Muscle of leg (tissue), 3 donors: ENCODE measurements at regions not wholly inside any gene's neighbourhood (a gene's known extent, or its start where the extent isn't known, plus 50 kb on each side); places are given as distances from the start of the nearest gene placed in this dataset.
A peak's percentile ranks its signal among the peaks of the same experiment; 100 is the strongest.

Experiments used
- DNase-seq: peaks from one replicate; pipeline ENCODE4 v3.0.0; 2013
- H3K27ac ChIP-seq: one replicate; pipeline ENCODE4 v1.5.1; 2013; ENCODE audit warnings: mild to moderate bottlenecking, low read length, control low read depth
- H3K27me3 ChIP-seq: one replicate; pipeline ENCODE4 v1.6.1; 2013; ENCODE audit warnings: low read length; ENCODE audit not compliant: control insufficient read depth, insufficient read depth
- H3K36me3 ChIP-seq: one replicate; pipeline ENCODE4 v1.6.1; 2013; ENCODE audit warnings: low read length; ENCODE audit not compliant: control insufficient read depth, insufficient read depth
- H3K4me1 ChIP-seq: one replicate; pipeline ENCODE4 v1.6.1; 2013; ENCODE audit warnings: low read length; ENCODE audit not compliant: control insufficient read depth, insufficient read depth
- H3K4me3 ChIP-seq: one replicate; pipeline ENCODE4 v1.5.1; 2013; ENCODE audit warnings: low read length, control low read depth
- H3K9me3 ChIP-seq: replicated peaks from 2 replicates; pipeline ENCODE4 v1.6.1; 2013; ENCODE audit warnings: low read depth, low read length; ENCODE audit not compliant: control insufficient read depth
- WGBS: methylation state at CpG from one replicate; pipeline ENCODE4 v1.1.5; 2013; ENCODE audit warnings: missing lambda C conversion rate; ENCODE audit not compliant: insufficient coverage; 5-methylcytosine and 5-hydroxymethylcytosine counted together

GRCh38 chr14:62126879-62127478 is 364.8 kb downstream of the SNAPC1 start:
- peak; percentile 77 for DNase-seq
- Histone ChIP-seq H3K27ac (no peak overlapping the region), H3K27me3 (no peaks in the 10 kb centered on the region), H3K36me3 (no peaks in the 10 kb centered on the region), H3K4me3 (no peak overlapping the region), H3K9me3 (no peaks in the 10 kb centered on the region), H3K4me1 (no peaks in the 10 kb centered on the region)
- WGBS, result 0% methylated on average over 2 of the region's 7 CpGs

DNA sequence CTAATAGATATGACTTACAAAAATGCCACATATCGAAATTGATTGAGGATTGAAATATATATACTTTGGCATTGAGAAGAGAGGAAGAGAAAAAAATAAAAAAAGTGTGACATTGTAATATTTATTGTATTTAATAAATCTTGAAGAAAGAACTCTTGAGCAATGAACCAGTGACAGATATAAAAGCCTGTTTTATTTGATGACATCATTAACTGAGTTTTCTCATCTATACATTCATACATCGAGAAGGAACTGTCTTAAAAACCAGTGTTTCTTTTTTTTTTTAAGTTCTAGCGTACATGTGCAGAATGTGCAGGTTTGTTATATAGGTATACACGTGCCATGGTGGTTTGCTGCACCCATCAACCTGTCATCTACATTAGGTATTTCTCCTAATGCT is 368.2 kb downstream of the SNAPC1 start:
- DNase-seq, result no peak
- H3K27ac ChIP-seq, result no peak overlapping the region
- H3K27me3 ChIP-seq, result no peaks in the 10 kb centered on the region
- H3K4me1 ChIP-seq, result no peaks in the 10 kb centered on the region
- H3K9me3 ChIP-seq, result no peaks in the 10 kb centered on the region
- H3K36me3 ChIP-seq, result no peaks in the 10 kb centered on the region
- H3K4me3 ChIP-seq, result no peak overlapping the region
- no CpG with 5 or more reads among the region's 4 CpGs for WGBS

DNA sequence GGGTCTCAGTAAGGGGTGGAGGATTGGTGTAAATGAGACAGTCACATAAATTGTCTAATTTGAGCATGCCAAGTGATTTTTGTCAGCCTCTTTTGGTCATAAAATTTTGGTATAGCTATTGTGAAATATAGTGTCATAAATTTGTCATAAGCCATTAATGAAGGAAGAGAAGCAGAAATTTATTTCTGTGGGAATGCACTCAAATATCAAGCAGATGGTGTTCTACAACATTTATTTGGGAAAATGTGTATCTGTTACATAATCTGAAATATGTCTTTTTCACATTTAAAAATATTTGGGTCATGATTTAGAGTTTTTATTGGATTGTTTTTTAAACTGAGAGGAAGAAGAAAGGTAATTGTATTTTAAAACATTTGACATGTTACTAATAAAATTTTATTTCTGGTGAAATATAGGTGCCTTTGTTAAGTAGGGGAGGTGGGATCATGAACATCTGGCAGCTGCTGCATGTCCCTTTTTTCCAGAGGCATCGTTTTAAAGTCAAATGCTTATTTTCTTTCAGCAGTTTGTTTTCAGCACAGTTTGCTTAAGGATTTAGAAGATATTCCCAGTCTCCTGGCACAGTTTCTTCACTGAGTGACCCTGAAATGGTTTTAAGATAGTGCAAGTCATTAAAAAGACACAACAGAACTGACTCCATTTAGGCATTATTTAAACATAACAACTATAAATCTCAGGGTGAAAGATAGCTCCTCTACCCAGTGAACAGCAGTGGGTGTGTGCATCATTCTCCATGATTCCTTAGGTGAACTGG is 371.7 kb downstream of the SNAPC1 start:
- DNase-seq, result peak; percentile 8
- Histone ChIP-seq H3K27ac (no peak overlapping the region), H3K36me3 (no peaks in the 10 kb centered on the region), H3K4me3 (no peak overlapping the region), H3K4me1 (no peaks in the 10 kb centered on the region), H3K9me3 (no peaks in the 10 kb centered on the region), H3K27me3 (no peaks in the 10 kb centered on the region)
- WGBS, result no CpG with 5 or more reads among the region's 1 CpG

GRCh38 chr14:62138593-62138992 is 376.4 kb downstream of the SNAPC1 start:
- DNase-seq, result no peak
- 40% methylated on average over 1 of the region's 1 CpG for WGBS
- Histone ChIP-seq H3K27me3 (no peaks in the 10 kb centered on the region), H3K27ac (no peak overlapping the region), H3K4me1 (no peaks in the 10 kb centered on the region), H3K4me3 (no peak overlapping the region), H3K9me3 (no peaks in the 10 kb centered on the region), H3K36me3 (no peaks in the 10 kb centered on the region)

DNA sequence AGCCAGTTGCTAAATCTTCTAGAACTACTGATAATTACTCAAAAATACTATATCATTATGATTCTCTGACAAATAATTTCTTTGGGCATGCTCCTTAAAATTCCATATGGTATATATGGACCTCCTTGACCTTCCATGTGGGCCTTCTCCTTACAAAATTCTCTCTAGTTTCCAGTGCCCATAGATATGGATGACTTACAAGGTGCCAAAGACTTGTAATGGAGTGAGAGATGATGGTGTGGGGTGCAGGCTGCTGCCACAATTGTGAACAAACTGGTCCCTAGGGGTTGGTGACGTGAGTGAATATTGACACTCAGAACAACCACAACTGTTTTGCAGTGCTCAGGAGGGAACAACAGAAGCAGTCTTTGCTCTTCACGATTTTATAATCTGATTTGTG is 378.9 kb downstream of the SNAPC1 start:
- H3K4me1 ChIP-seq, result no peaks in the 10 kb centered on the region

GRCh38 chr14:62143245-62143644 is 381.0 kb downstream of the SNAPC1 start:
- no peak overlapping the region for H3K27ac ChIP-seq

More for the DNA sequence above, 378.9 kb downstream of the SNAPC1 start:
- H3K27me3 ChIP-seq, result no peaks in the 10 kb centered on the region
- 83% methylated on average over 1 of the region's 2 CpGs for WGBS
- no peak for DNase-seq
- H3K27ac ChIP-seq, result no peak overlapping the region
- H3K9me3 ChIP-seq, result no peaks in the 10 kb centered on the region
- no peak overlapping the region for H3K4me3 ChIP-seq
- H3K36me3 ChIP-seq, result no peaks in the 10 kb centered on the region

GRCh38 chr14:62144863-62145262 is 382.6 kb downstream of the SNAPC1 start:
- no CpG with 5 or more reads among the region's 1 CpG for WGBS
- Histone ChIP-seq H3K36me3 (no peaks in the 10 kb centered on the region), H3K4me3 (no peak overlapping the region), H3K27me3 (no peaks in the 10 kb centered on the region), H3K9me3 (no peaks in the 10 kb centered on the region), H3K4me1 (no peaks in the 10 kb centered on the region), H3K27ac (no peak overlapping the region)
- DNase-seq, result peak; percentile 22

More at GRCh38 chr14:62143245-62143644, 381.0 kb downstream of the SNAPC1 start:
- no peaks in the 10 kb centered on the region for H3K27me3 ChIP-seq
- H3K36me3 ChIP-seq, result no peaks in the 10 kb centered on the region
- no peaks in the 10 kb centered on the region for H3K4me1 ChIP-seq
- H3K4me3 ChIP-seq, result no peak overlapping the region
- WGBS, result 86% methylated on average over 1 of the region's 2 CpGs
- H3K9me3 ChIP-seq, result no peaks in the 10 kb centered on the region
- peak; percentile 12 for DNase-seq

- H3K4me1 ChIP-seq, result no peaks in the 10 kb centered on the region
- WGBS, result no CpG with 5 or more reads among the region's 2 CpGs
- DNase-seq, result no peak
- H3K27ac ChIP-seq, result no peak overlapping the region
- no peaks in the 10 kb centered on the region for H3K9me3 ChIP-seq
- H3K36me3 ChIP-seq, result no peaks in the 10 kb centered on the region
- no peak overlapping the region for H3K4me3 ChIP-seq
- H3K27me3 ChIP-seq, result no peaks in the 10 kb centered on the region
These were observed 383.8 kb downstream of the SNAPC1 start for GRCh38 chr14:62146030-62146429.

DNA sequence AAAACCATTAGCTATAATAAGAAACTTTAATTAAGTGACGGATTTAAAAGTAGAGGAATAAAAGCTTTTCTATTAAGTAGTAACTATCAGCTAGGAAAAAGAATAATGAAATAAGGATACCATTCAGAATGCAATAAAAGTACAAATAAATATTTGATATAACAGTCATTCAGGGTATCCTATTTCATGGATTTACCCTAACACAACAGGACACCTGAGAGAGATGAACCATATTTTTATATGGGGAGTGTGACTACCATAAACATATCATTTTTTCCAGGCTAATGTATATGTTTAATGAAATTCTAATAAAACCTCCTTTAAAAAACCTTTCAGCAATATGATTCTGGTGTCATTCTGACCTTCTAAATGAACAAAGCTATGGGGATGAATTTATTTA is 393.8 kb downstream of the SNAPC1 start:
- Histone ChIP-seq H3K4me3 (no peak overlapping the region), H3K36me3 (no peaks in the 10 kb centered on the region), H3K4me1 (no peaks in the 10 kb centered on the region), H3K27ac (no peak overlapping the region), H3K9me3 (no peaks in the 10 kb centered on the region), H3K27me3 (no peaks in the 10 kb centered on the region)
- DNase-seq, result no peak
- WGBS, result no CpG with 5 or more reads among the region's 1 CpG

DNA sequence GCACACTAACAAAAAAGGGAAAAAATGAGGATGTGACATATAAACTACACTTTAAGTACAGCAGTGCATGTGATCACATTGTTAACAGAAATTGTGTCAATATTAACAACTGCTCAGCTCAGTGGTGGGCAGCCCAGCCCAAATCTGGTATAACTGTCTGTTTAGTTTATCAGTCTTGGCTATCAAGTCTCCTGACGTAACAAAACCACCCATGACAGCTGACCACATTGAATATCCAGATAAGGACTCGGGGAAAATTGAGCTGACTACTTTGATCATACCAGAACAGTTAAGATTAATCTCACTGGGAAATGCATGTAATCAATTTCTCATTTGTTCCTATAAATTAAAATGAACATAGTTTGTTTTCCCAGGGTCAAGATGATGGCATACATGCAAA is 396.6 kb downstream of the SNAPC1 start:
- H3K27ac ChIP-seq, result no peak overlapping the region
- H3K4me3 ChIP-seq, result no peak overlapping the region
- no peaks in the 10 kb centered on the region for H3K4me1 ChIP-seq
- DNase-seq, result no peak
- H3K9me3 ChIP-seq, result no peaks in the 10 kb centered on the region
- WGBS, result 80% methylated on average over 1 of the region's 2 CpGs
- no peaks in the 10 kb centered on the region for H3K36me3 ChIP-seq
- no peaks in the 10 kb centered on the region for H3K27me3 ChIP-seq
